Body of pancreas (tissue), 4 donors: ENCODE measurements at regions not wholly inside any gene's neighbourhood (a gene's known extent, or its start where the extent isn't known, plus 50 kb on each side); places are given as distances from the start of the nearest gene placed in this dataset.

Experiments
- ATAC-seq: fragments of 150-250 bp; one replicate; pipeline ENCODE4 v1.9.1; 2016
- DNase-seq, 4 donors: peaks; one replicate each; pipeline ENCODE4 v3.0.0-alpha.2; 2019
- H3K27ac ChIP-seq, 4 donors: fragments of 200-600 bp; sonication (generic); 1 replicate in 3 of 4; 2 replicates in 1 of 4; pipeline versions ENCODE4 v1.5.1 to v1.6.1; 2016 to 2019; ENCODE audit warnings: mild to moderate bottlenecking in 1 of 4, mixed read lengths in 1 of 4, moderate library complexity in 1 of 4
- H3K27me3 ChIP-seq, 2 donors: fragments of 200-600 bp; sonication (generic); one replicate each; pipeline ENCODE4 v1.6.0; 2016; ENCODE audit warnings: mild to moderate bottlenecking in 1 of 2
- H3K36me3 ChIP-seq, 2 donors: fragments of 200-600 bp; sonication (generic); replicated peaks in 1 of 2; 2 replicates each; pipeline ENCODE4 v1.5.1; 2016; ENCODE audit warnings: low read depth in 2 of 2; ENCODE audit not compliant: insufficient read depth in 1 of 2
- H3K4me1 ChIP-seq: fragments of 200-600 bp; sonication (generic); one replicate; pipeline ENCODE4 v1.6.0; 2016
- H3K4me3 ChIP-seq, 2 donors: fragments of 200-600 bp; sonication (generic); 1 replicate in 1 of 2; 2 replicates in 1 of 2; pipeline ENCODE4 v1.5.1; 2016 to 2019
- H3K9me3 ChIP-seq, 3 donors: fragments of 200-600 bp; sonication (generic); 1 replicate in 2 of 3; 2 replicates in 1 of 3; pipeline ENCODE4 v1.5.1; 2016
- CTCF ChIP-seq, 7 experiments: fragments of 450-650 bp in 4 of 7; fragments of 200-600 bp in 3 of 7; sonication (generic) in 3 of 7; IDR thresholded peaks; one replicate each; pipeline ENCODE4 v1.5.1; 2016 to 2019; ENCODE audit warnings: antibody characterized with exemption in 7 of 7
- POLR2A ChIP-seq, 3 donors: fragments of 450-650 bp; IDR thresholded peaks; one replicate each; pipeline ENCODE4 v1.6.1; 2016; ENCODE audit warnings: antibody characterized with exemption in 3 of 3, mild to moderate bottlenecking in 2 of 3
- WGBS, 2 donors: methylation state at CpG; one replicate each; pipeline ENCODE4 v1.1.5; 2017; 5-methylcytosine and 5-hydroxymethylcytosine counted together
- intact Hi-C: fragments of 100-400 bp; cut with DNase I; formaldehyde crosslinking; loops from one replicate; pipeline ENCODE4 v1.15.1; 2023

- ATAC-seq (no peak), DNase-seq (peak in 1 of 4 donors; percentile 19)
- TF ChIP-seq POLR2A (IDR thresholded peaks at IDR 0.05) (no peak), CTCF (IDR thresholded peaks at IDR 0.05) (no peak)
- intact Hi-C loops: no loop called here
- no peaks in the 10 kb centered on the region for H3K9me3 ChIP-seq
- no peak overlapping the region for H3K4me3 ChIP-seq
- no peaks in the 10 kb centered on the region for H3K4me1 ChIP-seq
- no peaks in the 10 kb centered on the region for H3K36me3 ChIP-seq
- no peaks in the 10 kb centered on the region for H3K27me3 ChIP-seq
- WGBS, 2 donors: 36 to 42% methylated on average over 2 of the region's 2 CpGs
- H3K27ac ChIP-seq: no peak overlapping the region
These were observed 118.2 kb upstream of the PROK2 start for GRCh38 chr3:71903112-71903495.

- H3K9me3 ChIP-seq: no peaks in the 10 kb centered on the region
- no peak for TF ChIP-seq CTCF (IDR thresholded peaks at IDR 0.05)
- TF ChIP-seq POLR2A (IDR thresholded peaks at IDR 0.05): no peak
- no peaks in the 10 kb centered on the region for H3K36me3 ChIP-seq
- H3K4me3 ChIP-seq: no peak overlapping the region
- intact Hi-C loops: no loop called here
- H3K4me1 ChIP-seq: no peaks in the 10 kb centered on the region
- DNase-seq (no peak), ATAC-seq (no peak)
- WGBS, 2 donors: 69 to 70% methylated on average over 4 of the region's 4 CpGs
- no peaks in the 10 kb centered on the region for H3K27me3 ChIP-seq
- H3K27ac ChIP-seq: no peak overlapping the region
These were observed 117.5 kb upstream of the PROK2 start for GRCh38 chr3:71902258-71903111.

- Histone ChIP-seq H3K36me3 (no peaks in the 10 kb centered on the region), H3K4me1 (no peaks in the 10 kb centered on the region), H3K27ac (no peak overlapping the region), H3K4me3 (no peak overlapping the region), H3K9me3 (no peaks in the 10 kb centered on the region), H3K27me3 (no peaks in the 10 kb centered on the region)
- DNase-seq: no peak
- intact Hi-C loops: no loop called here
- TF ChIP-seq CTCF (IDR thresholded peaks at IDR 0.05) (no peak), POLR2A (IDR thresholded peaks at IDR 0.05) (no peak)
- no peak for ATAC-seq
- 89 to 91% methylated on average over 9 of the region's 9 CpGs for WGBS, 2 donors
These were observed 116.7 kb upstream of the PROK2 start for GRCh38 chr3:71901645-71902044.

GRCh38 chr3:71900057-71900456, 115.1 kb upstream of the PROK2 start:
- no peak for DNase-seq
- H3K4me3 ChIP-seq: no peak overlapping the region
- H3K27ac ChIP-seq: no peak overlapping the region
- no peaks in the 10 kb centered on the region for H3K27me3 ChIP-seq
- H3K4me1 ChIP-seq: no peaks in the 10 kb centered on the region
- H3K36me3 ChIP-seq: no peaks in the 10 kb centered on the region
- 93 to 98% methylated on average over 2 of the region's 2 CpGs for WGBS, 2 donors
- TF ChIP-seq POLR2A (IDR thresholded peaks at IDR 0.05) (no peak), CTCF (IDR thresholded peaks at IDR 0.05) (no peak)
- no peaks in the 10 kb centered on the region for H3K9me3 ChIP-seq
- ATAC-seq: no peak
- intact Hi-C loops: no loop called here

- Histone ChIP-seq H3K4me1 (no peaks in the 10 kb centered on the region), H3K4me3 (no peak overlapping the region), H3K27me3 (no peaks in the 10 kb centered on the region), H3K36me3 (no peaks in the 10 kb centered on the region), H3K27ac (no peak overlapping the region), H3K9me3 (no peaks in the 10 kb centered on the region)
- WGBS, 2 donors: 61 to 75% methylated on average over 4 of the region's 4 CpGs
- ATAC-seq: no peak
- no peak for TF ChIP-seq CTCF (IDR thresholded peaks at IDR 0.05)
- intact Hi-C loops: no loop called here
- no peak for DNase-seq
These were observed 111.8 kb upstream of the PROK2 start for GRCh38 chr3:71896751-71897150.
